ENCODE measurements at regions not wholly inside any gene's neighbourhood (a gene's known extent, or its start where the extent isn't known, plus 50 kb on each side); places are given as distances from the start of the nearest gene placed in this dataset.
"Not testable (repeated sequence)": the region's sequence is repeated elsewhere in the genome, so short reads cannot be mapped to it uniquely, and the experiment has no call there.

DNA sequence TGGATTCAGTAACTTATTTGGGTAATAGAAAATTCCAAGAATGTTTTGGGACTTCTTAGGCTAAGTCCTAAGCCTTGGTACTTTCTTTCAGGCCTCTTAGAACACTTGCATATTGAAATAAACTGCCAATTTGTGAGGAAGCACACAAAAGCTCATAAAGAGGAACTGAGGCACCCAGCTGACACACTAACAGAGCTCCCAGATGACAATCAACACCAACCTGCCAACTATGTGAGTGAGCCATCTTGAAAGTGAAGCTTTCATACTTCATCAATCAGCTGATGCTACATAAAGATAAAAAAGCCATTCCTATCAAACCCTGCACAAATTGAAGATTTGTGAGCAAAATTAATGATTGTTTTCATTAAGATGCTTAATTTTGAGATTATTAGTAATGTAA is 832.5 kb upstream of the EPHA7 start:
- no peak for DNase-seq

- no peak for DNase-seq
These were observed 826.0 kb upstream of the EPHA7 start for GRCh38 chr6:94245395-94245794.

DNA sequence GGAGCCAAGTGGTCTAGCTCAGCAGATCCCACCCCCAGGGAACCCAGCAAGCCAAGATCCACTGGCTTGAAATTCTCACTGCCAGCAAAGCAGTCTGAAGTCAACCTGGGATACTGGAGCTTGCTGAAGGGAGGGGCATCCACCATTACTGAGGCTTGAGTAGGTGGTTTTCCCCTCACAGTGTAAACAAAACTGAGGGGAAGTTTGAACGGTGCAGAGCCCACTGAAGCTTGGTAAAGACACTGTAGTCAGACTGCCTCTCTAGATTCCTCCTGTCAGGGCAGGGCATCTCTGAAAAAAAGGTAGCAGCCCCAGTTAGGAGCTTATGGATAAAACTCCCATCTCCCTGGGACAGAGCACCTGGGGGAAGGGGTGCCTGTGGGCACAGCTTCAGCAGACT is 819.5 kb upstream of the EPHA7 start:
- no peak for DNase-seq

DNA sequence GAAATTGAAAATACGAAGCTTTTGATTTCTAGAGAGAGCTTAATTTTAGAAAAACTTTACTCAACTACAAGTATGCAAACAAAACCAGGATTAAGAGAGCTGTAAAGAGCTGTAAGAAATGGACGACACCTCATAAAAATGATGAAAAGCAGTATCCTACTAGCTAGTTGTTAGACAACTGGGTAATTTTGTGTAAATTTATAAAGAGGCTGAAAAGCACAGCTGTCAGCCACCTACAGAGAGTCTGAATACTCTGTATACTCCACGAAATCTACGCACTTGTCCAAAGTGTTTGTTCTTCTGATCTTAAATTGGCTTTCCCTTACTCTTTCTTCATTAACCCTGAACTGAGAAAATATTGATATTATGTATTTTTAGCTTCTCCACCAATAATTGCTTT is 808.4 kb upstream of the EPHA7 start:
- no peak for DNase-seq

DNA sequence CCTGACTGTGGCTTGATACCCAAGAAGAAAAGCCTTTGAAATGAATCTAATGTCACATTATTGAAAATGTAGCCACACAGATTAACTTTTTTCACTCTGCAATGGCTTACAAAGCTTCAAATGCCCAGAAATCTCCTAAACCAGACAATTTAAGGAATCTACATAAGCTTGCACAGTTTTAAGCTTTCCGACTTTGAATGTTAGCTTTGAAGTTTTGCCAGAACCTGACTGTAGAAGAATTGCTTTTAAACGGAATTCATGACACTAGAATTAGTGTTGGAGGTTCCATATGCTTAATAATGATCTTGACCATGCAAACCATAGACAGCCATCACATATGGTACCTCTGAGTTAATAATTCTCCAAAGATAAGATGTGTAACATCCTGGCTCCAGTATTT is 798.5 kb upstream of the EPHA7 start:
- no peak for DNase-seq

GRCh38 chr6:94215552-94215951 is 796.2 kb upstream of the EPHA7 start:
- DNase-seq = no peak

DNA sequence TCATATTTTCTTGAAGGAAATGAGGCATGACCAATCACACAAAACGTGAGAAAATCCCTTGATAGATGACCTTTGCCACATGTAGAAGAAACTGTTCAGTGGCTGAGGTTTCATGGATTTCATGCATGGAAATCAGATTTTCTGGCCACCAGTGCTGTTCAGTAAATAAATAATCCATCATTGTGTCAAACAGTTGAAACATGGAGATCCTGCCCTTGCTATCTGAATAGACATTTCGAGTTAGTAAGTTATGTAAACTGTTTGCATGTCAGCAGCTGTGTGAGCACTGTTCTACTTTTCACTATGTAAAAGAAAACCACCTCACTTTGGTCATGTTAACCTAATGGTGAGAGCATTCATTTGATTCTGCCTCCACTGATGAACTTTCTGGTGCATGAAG is 793.9 kb upstream of the EPHA7 start:
- DNase-seq = no peak

DNA sequence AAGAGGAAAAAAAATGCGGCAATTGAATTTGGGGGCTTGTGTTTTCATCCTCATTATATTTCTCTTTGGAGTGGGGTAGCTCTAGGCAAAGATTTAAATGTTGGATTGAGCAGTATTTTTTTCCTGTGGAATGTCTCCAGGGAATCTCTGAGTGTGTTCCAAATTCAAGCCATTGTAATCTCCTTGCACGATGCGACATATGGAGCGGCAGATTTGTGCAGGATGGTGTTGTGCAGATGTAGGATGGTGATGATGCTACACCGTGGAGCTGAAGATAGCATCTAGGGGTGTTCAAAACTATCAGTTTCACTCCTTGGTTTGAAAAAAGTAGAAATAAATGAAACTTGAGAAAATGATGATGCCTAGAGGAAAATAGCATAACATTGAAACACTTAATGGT is 777.5 kb upstream of the EPHA7 start:
- DNase-seq = peak in 28 of 58 donors; percentile 0 to 60 (median 18)

GRCh38 chr6:94190030-94190429 is 770.7 kb upstream of the EPHA7 start:
- no peak for DNase-seq

GRCh38 chr6:94184666-94185464 is 765.5 kb upstream of the EPHA7 start:
- DNase-seq = no peak

DNA sequence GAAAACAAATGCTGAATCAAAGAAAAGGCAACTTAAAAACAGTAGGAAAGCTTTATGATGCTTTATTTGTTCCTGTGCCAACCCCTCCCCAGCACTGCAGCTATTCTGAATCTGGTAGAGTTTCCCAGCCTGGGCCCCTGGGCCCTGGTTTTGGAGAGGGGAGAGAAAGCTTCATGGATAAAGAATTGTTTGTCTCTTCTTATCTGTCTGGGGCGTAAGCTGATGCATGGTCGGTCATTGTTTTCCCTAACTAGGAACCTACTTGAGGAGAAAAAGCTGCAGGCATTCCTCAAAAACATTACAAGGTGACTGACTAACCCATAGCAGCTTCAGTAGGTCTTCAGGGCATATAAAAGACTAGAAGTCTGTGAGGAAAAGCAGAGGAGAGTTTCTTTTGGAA is 758.1 kb upstream of the EPHA7 start:
- DNase-seq = no peak

- no peak for DNase-seq
These were observed 756.1 kb upstream of the EPHA7 start for GRCh38 chr6:94175465-94175864.

DNA sequence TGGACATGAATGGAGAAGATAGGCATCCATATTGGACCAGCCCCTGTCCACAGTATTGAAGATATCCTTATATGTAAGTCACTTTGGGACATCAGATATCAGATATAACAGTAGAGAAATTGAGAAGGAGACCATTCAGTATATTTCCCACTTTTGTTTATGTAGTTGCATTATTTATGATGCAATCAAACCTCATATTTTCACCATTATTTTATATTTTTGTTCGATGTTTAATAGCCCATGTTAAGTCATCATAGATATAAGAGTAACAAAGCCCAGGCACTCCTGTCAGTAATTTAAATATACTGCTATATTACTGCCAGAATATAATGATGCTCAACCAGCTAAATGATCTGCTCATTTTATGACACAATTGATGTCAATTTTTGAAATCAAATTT is 744.5 kb upstream of the EPHA7 start:
- no peak for DNase-seq

- no peak for DNase-seq
These were observed 731.5 kb upstream of the EPHA7 start for GRCh38 chr6:94150886-94151285.

- DNase-seq = no peak
These were observed 725.4 kb upstream of the EPHA7 start for GRCh38 chr6:94144807-94145206.

DNA sequence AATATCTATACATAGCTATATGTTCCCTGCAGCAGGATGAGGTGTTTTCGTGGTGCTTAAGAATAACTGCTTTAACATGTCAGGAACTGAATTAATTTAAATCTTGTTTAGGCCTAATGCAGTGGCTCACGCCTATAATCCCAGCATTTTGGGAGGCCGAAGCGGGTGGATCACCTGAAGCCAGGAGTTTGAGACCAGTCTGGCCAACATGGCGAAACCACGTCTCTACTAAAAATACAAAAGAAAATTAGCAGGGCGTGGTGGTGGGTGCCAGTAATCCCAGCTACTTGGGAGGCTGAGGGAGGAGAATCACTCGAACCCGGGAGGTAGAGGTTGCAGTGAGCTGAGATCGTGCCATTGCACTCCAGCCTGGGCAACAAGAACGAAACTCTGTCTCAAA is 717.8 kb upstream of the EPHA7 start:
- not testable (repeated sequence) for DNase-seq

DNA sequence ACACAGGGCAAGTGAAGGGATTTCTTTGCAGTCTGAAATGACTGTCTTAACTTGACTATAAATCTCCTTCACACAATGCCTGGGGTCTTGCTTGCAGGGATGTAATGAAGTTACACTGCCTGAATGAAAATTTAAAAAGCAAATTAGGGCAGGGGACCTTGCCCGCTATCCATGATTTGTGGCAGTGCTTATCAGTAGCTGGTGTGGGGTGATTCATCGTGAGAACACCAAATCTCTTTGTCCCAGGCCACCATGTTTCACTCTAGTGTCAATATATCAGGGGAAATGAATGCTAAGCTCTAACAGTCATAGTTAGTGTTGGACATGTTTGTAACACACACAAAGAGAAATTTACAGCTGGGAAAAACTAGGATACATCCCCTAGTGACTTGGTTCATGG is 713.7 kb upstream of the EPHA7 start:
- DNase-seq = no peak

DNA sequence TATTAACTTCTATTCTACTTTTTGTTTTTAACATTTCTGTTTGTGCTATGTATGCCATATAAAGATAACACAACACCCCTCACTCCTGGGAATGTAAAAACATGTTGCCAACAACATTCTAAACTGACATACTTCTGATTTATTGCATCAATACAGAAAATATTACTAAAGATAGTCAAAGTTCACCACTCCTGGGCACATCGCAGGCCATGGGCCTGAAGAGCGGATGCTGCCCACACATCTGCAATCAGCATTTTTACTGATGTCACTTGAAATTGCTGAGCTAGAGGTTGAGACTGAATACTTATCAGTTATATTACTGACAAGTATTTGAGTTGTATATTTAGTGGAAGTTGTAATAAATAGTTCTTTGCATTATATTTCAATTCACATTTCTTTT is 711.9 kb upstream of the EPHA7 start:
- DNase-seq = no peak

DNA sequence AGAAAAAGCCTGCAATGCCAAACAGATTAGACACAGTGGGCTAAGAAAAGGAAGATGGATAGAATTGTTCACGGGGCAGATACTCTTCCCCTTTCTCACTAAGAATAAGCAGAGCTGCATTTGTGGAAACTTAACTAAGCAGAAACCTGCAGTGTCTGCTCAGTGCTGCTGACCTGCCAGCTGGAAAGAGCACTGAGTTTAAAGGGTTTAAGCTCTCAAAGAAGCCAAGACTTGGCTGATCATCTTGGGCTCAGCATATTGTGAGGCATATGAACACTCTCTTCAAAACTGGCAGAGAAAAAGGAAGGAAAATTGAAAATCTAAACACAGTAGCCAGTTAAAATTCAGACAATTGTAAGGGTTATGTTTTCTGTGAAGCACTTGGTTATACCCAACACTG is 711.1 kb upstream of the EPHA7 start:
- peak in 13 of 58 donors; percentile 0 to 12 (median 1) for DNase-seq

GRCh38 chr6:94129926-94130325 is 710.6 kb upstream of the EPHA7 start:
- no peak for DNase-seq

DNA sequence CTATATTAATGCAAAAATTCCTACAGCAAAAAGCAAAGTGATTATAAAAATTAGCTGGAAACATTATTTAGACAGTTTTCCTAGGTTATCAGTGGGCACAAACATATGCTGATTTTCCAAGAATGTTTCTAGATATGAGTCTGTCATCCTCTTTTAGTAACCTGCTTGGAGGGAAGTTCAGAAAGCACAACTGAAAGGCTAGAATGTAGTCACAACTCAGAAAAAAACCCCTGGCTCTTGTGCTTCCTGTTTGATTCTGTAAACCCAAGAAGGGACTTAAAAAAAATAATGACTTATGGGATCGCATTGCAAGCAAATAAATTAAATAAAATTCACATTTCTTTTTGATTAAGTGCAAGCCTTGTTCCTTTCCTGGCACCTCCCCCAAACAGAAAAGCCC is 708.4 kb upstream of the EPHA7 start:
- no peak for DNase-seq

DNA sequence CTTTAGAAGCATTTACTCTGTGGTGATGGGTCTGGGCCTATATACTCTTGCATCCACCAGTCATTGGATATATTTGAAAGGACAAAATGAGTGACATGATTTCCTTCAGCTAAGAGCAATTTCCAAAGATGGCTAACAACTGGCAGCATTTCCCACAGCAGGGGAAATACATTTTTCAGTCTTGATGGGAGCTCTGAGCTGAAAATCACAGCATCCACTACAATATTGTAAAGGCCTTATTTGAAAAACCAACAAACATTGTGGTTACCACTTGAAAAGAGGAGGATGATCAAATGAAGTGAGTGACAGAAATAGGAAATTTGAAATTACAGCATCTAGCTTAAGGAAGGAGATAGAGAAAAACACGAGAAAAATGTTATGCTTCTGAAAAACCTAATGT is 705.0 kb upstream of the EPHA7 start:
- no peak for DNase-seq

- DNase-seq = no peak
These were observed 701.7 kb upstream of the EPHA7 start for GRCh38 chr6:94121094-94121493.

- no peak for DNase-seq
These were observed 679.7 kb upstream of the EPHA7 start for GRCh38 chr6:94099072-94099471.

Measured in anterior cingulate cortex (tissue), 58 donors.